ENCODE measurements at regions not wholly inside any gene's neighbourhood (a gene's known extent, or its start where the extent isn't known, plus 50 kb on each side); places are given as distances from the start of the nearest gene placed in this dataset.

GRCh38 chr2:239611222-239611795, 210.5 kb upstream of the HDAC4 start:
- TF ChIP-seq CTCF (IDR thresholded peaks at IDR 0.05) (no peak), POLR2A (IDR thresholded peaks at IDR 0.05) (no peak)
